HCT116 (cell line): ENCODE measurements at regions not wholly inside any gene's neighbourhood (a gene's known extent, or its start where the extent isn't known, plus 50 kb on each side); places are given as distances from the start of the nearest gene placed in this dataset.

Experiments used
- ATAC-seq: fragments of 200-7000 bp; cut with Tn5 transposase; 2 replicates; pipeline ENCODE4 v1.9.1; 2020; ENCODE audit warnings: mild to moderate bottlenecking, moderate library complexity
- BruUV-seq: library from RNA; stranded (reverse); fragments of 400-500 nt; replicated peaks from 2 replicates; lab custom pipeline; 2021; lab: Mats Ljungman, UMichigan
- CTCF ChIA-PET: fragments of 300-600 bp; sonication (Branson Sonifier 250); formaldehyde crosslinking; loops from one replicate; lab custom pipeline; 2021; ENCODE audit warnings: antibody characterized with exemption; lab: Charles Lee
- POLR2A ChIA-PET: fragments of 300-600, 350-600 bp; sonication (Branson Sonifier 250); formaldehyde crosslinking; loops from one replicate; lab custom pipeline; 2021; ENCODE audit warnings: antibody characterized with exemption; lab: Charles Lee
- RAD21 ChIA-PET, 2 experiments: fragments of 300-600 bp; sonication (Branson Sonifier 250); formaldehyde crosslinking; loops; one replicate each; lab custom pipeline; 2023; ENCODE audit warnings: low total read pairs in 2 of 2; ENCODE audit not compliant: uncharacterized antibody in 2 of 2, unreplicated experiment in 2 of 2, low non-redundant PET in 1 of 2; lab: Charles Lee
- DNase-seq: peaks from one replicate; pipeline ENCODE4 v3.0.0-alpha.2; 2010; ENCODE audit warnings: low read depth, low spot score
- H2AFZ ChIP-seq: fragments of 200-600 bp; shearing (Covaris generic), sonication (generic); 2 replicates; pipeline ENCODE4 v1.6.1; 2017; ENCODE audit warnings: low read depth, mixed run types, mixed read lengths, antibody characterized with exemption, low read length; ENCODE audit not compliant: poor library complexity, severe bottlenecking
- H3K27ac ChIP-seq: 2 replicates; pipeline ENCODE4 v1.5.1; 2012; ENCODE audit warnings: low read depth, low read length
- H3K27me3 ChIP-seq: fragments of 200-600 bp; sonication (generic); 2 replicates; pipeline ENCODE4 v1.6.1; 2016; ENCODE audit warnings: mixed run types, low read length, mixed read lengths; ENCODE audit not compliant: insufficient read depth
- H3K36me3 ChIP-seq, 2 experiments: fragments of 200-500 bp in 1 of 2; fragments of 200-600 bp in 1 of 2; sonication (Bioruptor generic) in 1 of 2; sonication (generic) in 1 of 2; 2 replicates each; pipeline versions ENCODE4 v1.5.1 to v1.6.1; 2014 to 2016; ENCODE audit warnings: low read length in 2 of 2, inconsistent platforms in 1 of 2, mixed read lengths in 1 of 2, mixed run types in 1 of 2; ENCODE audit not compliant: insufficient read depth in 2 of 2, control insufficient read depth in 1 of 2
- H3K4me1 ChIP-seq, 2 experiments: fragments of 200-600 bp in 1 of 2; sonication (generic) in 1 of 2; 2 replicates each; pipeline versions ENCODE4 v1.5.1 to v1.6.1; 2012 to 2017; ENCODE audit warnings: low read length in 2 of 2, inconsistent platforms in 1 of 2, mild to moderate bottlenecking in 1 of 2, mixed read lengths in 1 of 2, mixed run types in 1 of 2, moderate library complexity in 1 of 2; ENCODE audit not compliant: insufficient read depth in 2 of 2, control insufficient read depth in 1 of 2
- H3K4me2 ChIP-seq: fragments of 200-600 bp; sonication (generic); 2 replicates; pipeline ENCODE4 v1.6.1; 2017; ENCODE audit warnings: mixed run types, low read length, mixed read lengths
- H3K4me3 ChIP-seq, 2 experiments: fragments of 200-600 bp in 1 of 2; sonication (generic) in 1 of 2; replicated peaks in 1 of 2; 2 replicates each; pipeline ENCODE4 v1.5.1; 2011 to 2016; ENCODE audit warnings: low read length in 2 of 2, control low read depth in 1 of 2, low read depth in 1 of 2, mild to moderate bottlenecking in 1 of 2, mixed read lengths in 1 of 2, mixed run types in 1 of 2
- H3K79me2 ChIP-seq: fragments of 200-600 bp; sonication (generic); 2 replicates; pipeline ENCODE4 v1.6.1; 2017; ENCODE audit warnings: mild to moderate bottlenecking, mixed run types, low read length, moderate library complexity, mixed read lengths; ENCODE audit not compliant: insufficient read depth
- H3K9ac ChIP-seq: fragments of 200-600 bp; sonication (generic); 2 replicates; pipeline ENCODE4 v1.6.1; 2016; ENCODE audit warnings: low read length, mixed read lengths
- H3K9me2 ChIP-seq: fragments of 200-600 bp; sonication (generic), shearing (Covaris generic); 2 replicates; pipeline ENCODE4 v1.6.1; 2017; ENCODE audit warnings: mixed run types, mild to moderate bottlenecking, moderate library complexity; ENCODE audit not compliant: insufficient read depth
- H3K9me3 ChIP-seq, 2 experiments: fragments of 200-500 bp in 1 of 2; fragments of 200-600 bp in 1 of 2; sonication (Bioruptor generic) in 1 of 2; sonication (generic) in 1 of 2; 2 replicates each; pipeline ENCODE4 v1.6.1; 2014 to 2017; ENCODE audit warnings: low read length in 2 of 2, mixed read lengths in 2 of 2, inconsistent platforms in 1 of 2, low read depth in 1 of 2, mild to moderate bottlenecking in 1 of 2, mixed run types in 1 of 2, moderate library complexity in 1 of 2; ENCODE audit not compliant: control insufficient read depth in 1 of 2, insufficient read depth in 1 of 2
- H4K20me1 ChIP-seq: fragments of 200-600 bp; sonication (generic), shearing (Covaris generic); 2 replicates; pipeline ENCODE4 v1.6.1; 2017; ENCODE audit warnings: mixed run types, mild to moderate bottlenecking, moderate library complexity; ENCODE audit not compliant: insufficient read depth
- CBX3 ChIP-seq: IDR thresholded peaks from 2 replicates; pipeline ENCODE4 v1.6.1; 2012; ENCODE audit warnings: low read depth
- CEBPB ChIP-seq: IDR thresholded peaks from 2 replicates; pipeline ENCODE4 v1.6.1; 2012; ENCODE audit warnings: low read depth
- CTCF ChIP-seq, 3 experiments: fragments of 200-600 bp in 1 of 3; sonication (generic) in 1 of 3; IDR thresholded peaks in 2 of 3; conservative IDR thresholded peaks in 1 of 3; 2 replicates each; pipeline ENCODE4 v1.5.1; 2012 to 2017; ENCODE audit warnings: low read depth in 2 of 3, low read length in 2 of 3, antibody characterized with exemption in 1 of 3, borderline replicate concordance in 1 of 3, control low read depth in 1 of 3, mild to moderate bottlenecking in 1 of 3, mixed read lengths in 1 of 3, mixed run types in 1 of 3, moderate library complexity in 1 of 3; ENCODE audit not compliant: insufficient read depth in 1 of 3
- ELF1 ChIP-seq: IDR thresholded peaks from 2 replicates; pipeline ENCODE4 v1.6.1; 2012; ENCODE audit warnings: low read depth, borderline replicate concordance
- JUND ChIP-seq: IDR thresholded peaks from 2 replicates; pipeline ENCODE4 v1.6.1; 2012
- MAX ChIP-seq: IDR thresholded peaks from 2 replicates; pipeline ENCODE4 v1.6.1; 2012
- POLR2AphosphoS5 ChIP-seq: IDR thresholded peaks from 2 replicates; pipeline ENCODE4 v1.6.1; 2011; ENCODE audit warnings: mild to moderate bottlenecking, low read depth, low read length, moderate library complexity
- RAD21 ChIP-seq: IDR thresholded peaks from 2 replicates; pipeline ENCODE4 v1.6.1; 2012; ENCODE audit warnings: low read depth, mild to moderate bottlenecking
- REST ChIP-seq: IDR thresholded peaks from 2 replicates; pipeline ENCODE4 v1.6.1; 2012; ENCODE audit warnings: low read depth
- SIN3A ChIP-seq: IDR thresholded peaks from 2 replicates; pipeline ENCODE4 v1.6.1; 2012; ENCODE audit warnings: low read depth
- TCF7L2 ChIP-seq: IDR thresholded peaks from 2 replicates; pipeline ENCODE4 v1.7.0; 2011; ENCODE audit warnings: borderline replicate concordance, inconsistent platforms; ENCODE audit not compliant: insufficient read depth, insufficient read length; ENCODE audit errors: extremely low read depth
- ZFX ChIP-seq: fragments of 450-650 bp; IDR thresholded peaks from 2 replicates; pipeline ENCODE4 v1.6.1; 2017
- ZNF274 ChIP-seq: fragments of 200-500 bp; sonication (Bioruptor generic); IDR thresholded peaks from 2 replicates; pipeline ENCODE4 v1.6.1; 2014; ENCODE audit warnings: mild to moderate bottlenecking, low read depth, low read length, inconsistent platforms
- intact Hi-C: fragments of 100-400 bp; cut with micrococcal nuclease; formaldehyde crosslinking; loops from 2 replicates; pipeline ENCODE4 v1.10.0; 2022

GRCh38 chr11:23111527-23111926 is 251.3 kb upstream of the CCDC179 start:
- BruUV-seq: no TSS peak
- ATAC-seq: no peak
- no peak for DNase-seq
- Histone ChIP-seq H3K9me2 (no peaks in the 10 kb centered on the region), H3K27me3 (no peaks in the 10 kb centered on the region), H3K36me3 (no peaks in the 10 kb centered on the region), H3K27ac (no peak overlapping the region), H3K9me3 (peaks cover 0 to 10% of the 10 kb centered on the region in 2 experiments; a peak in 2 of 4 replicates), H3K4me2 (no peak overlapping the region), H2AFZ (no peak overlapping the region), H3K9ac (no peak overlapping the region), H4K20me1 (no peaks in the 10 kb centered on the region), H3K79me2 (no peaks in the 10 kb centered on the region), H3K4me1 (no peaks in the 10 kb centered on the region), H3K4me3 (no peak overlapping the region)
- POLR2A ChIA-PET: no interaction called here
- TF ChIP-seq JUND: no peak
- TF ChIP-seq ZNF274: no peak
- no peak for TF ChIP-seq ZFX
- no peak for TF ChIP-seq CBX3
- no peak for TF ChIP-seq MAX
- TF ChIP-seq TCF7L2: no peak
- TF ChIP-seq REST: no peak
- no peak for TF ChIP-seq ELF1
- TF ChIP-seq SIN3A: no peak
- no peak for TF ChIP-seq POLR2AphosphoS5
- TF ChIP-seq RAD21: no peak
- TF ChIP-seq CTCF (IDR thresholded peaks at IDR 0.05 in 2 of 3, conservative IDR thresholded peaks at IDR 0.05 in 1 of 3; ENCODE audit: borderline replicate concordance in 1 of 3, insufficient read depth in 1 of 3, low read depth in 2 of 3, low read length in 2 of 3): no peak
- TF ChIP-seq CEBPB: no peak
- intact Hi-C loops: no loop called here
- RAD21 ChIA-PET: no interaction called here
- CTCF ChIA-PET: no interaction called here
